GM19351 (cell line): ENCODE measurements at regions not wholly inside any gene's neighbourhood (a gene's known extent, or its start where the extent isn't known, plus 50 kb on each side); places are given as distances from the start of the nearest gene placed in this dataset.

Source experiments
- ATAC-seq: cut with Tn5 transposase; IDR thresholded peaks from one replicate; pipeline ENCODE4 v1.9.1; 2021; ENCODE audit warnings: mild to moderate bottlenecking, moderate library complexity; ENCODE audit not compliant: unreplicated experiment

GRCh38 chr18:65017372-65017760, 733.4 kb upstream of the CDH7 start:
- ATAC-seq = no peak

GRCh38 chr18:65016631-65017371, 734.0 kb upstream of the CDH7 start:
- no peak for ATAC-seq

- ATAC-seq = no peak
Observed at GRCh38 chr18:64994370-64994769, 756.4 kb upstream of the CDH7 start.

- no peak for ATAC-seq
Observed at GRCh38 chr18:64993695-64994094, 757.1 kb upstream of the CDH7 start.

DNA sequence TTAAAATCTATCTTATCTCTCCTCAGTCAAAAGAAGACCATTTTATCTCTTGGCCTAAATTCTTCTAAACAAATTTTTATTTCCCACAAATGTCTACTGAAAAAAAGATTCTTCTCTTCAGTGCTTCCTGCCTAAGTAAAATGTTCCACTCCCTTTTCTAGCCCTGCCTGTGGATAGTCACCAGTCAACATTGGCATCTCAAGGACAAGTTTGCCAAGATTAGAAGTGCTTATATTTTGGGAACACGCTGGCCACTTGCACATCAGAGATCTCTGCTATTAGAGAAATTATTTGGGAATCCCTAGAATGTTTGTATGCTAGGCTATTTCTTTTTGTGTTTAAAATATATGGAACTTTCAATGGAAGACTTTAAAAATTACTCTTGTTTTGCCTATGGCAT, 758.2 kb upstream of the CDH7 start:
- no peak for ATAC-seq

- ATAC-seq = no peak
Observed at GRCh38 chr18:64991102-64991501, 759.7 kb upstream of the CDH7 start.

DNA sequence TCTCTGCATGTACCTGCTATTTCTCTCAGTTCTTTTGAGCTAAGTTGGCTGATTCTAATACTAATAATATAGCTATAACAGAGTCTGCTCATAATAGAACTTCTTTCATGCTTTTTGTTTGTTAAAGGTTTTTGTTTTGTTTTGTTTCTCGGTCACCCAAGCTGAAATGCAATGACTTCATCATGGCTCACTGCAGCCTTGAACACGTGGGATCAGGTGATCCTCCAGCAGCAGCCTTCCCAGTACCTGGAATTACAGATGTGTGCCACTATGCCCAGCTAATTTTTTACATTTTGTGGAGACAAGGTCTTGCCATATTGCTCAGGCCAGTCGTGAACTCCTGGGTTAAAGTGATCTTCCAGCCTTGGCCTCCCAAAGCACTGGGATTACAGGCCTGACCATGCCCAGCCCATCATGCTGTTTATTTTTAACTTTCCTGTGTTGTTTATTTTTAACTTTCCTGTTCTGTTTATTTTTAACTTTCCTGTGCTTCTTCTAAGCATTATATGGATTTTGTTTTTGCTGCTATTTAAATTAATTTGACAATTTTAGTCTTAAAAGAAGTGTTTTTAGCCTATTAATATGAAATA, 763.8 kb upstream of the CDH7 start:
- no peak for ATAC-seq

- no peak for ATAC-seq
Observed at GRCh38 chr18:64983497-64984238, 767.1 kb upstream of the CDH7 start.

GRCh38 chr18:64982414-64983055, 768.3 kb upstream of the CDH7 start:
- ATAC-seq = no peak

DNA sequence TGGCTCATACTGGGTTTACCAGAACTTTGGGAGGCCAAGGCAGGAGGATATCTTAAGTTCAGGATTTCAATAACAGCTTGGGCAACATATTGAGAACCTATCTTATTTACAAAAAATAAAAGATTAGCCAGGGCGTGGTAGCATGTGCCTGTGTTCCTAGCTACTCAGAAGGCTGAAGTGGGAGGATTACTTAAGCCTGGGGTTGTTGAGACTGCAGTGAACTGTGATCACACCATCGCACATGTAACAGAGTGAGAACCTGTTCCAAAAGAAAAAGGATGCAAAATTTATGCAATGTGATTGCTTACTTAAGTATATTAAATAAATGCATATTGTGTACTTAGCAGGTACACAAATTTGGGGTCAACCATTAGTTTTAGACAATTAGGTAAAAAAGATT, 768.9 kb upstream of the CDH7 start:
- no peak for ATAC-seq

GRCh38 chr18:64979791-64980190, 771.0 kb upstream of the CDH7 start:
- ATAC-seq = no peak

GRCh38 chr18:64974391-64975125, 776.3 kb upstream of the CDH7 start:
- no peak for ATAC-seq

DNA sequence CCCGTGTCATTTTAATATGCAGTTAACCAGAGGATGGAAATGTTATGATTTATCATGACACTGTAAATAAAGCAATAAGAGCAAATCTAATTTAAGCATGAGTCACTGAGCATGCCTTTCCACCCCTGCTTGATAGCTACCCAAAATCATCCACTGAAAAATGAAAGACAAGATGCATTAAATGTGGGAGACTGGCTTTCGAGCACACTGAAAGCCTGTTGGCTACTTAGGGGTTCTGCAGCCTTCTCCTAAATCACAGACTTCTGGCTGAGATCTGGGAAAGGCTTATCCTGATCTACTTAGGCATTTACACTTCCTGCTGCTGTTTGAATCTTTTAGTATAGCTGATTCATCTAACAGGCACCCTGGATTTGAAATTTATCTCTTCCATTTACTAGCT, 778.3 kb upstream of the CDH7 start:
- no peak for ATAC-seq

GRCh38 chr18:64966667-64967066, 784.1 kb upstream of the CDH7 start:
- no peak for ATAC-seq

DNA sequence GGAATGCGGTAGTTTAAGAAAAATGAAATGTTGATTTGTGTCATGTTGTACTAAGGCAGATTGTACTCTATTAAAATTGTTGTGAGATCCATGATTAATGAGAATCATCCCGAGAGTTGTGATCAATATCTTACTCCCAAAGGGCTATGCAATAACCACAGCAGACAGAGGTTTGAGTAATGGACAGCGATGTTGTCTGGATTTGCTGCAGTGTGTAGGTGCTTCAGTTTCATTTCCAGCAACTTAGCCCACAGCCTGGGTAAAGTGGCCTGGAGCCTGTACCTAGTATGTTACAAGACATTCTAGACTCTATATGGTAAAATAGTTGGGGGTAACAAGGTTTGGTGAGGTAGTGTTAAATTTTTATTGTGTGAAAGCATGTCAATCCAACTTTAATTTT, 794.3 kb upstream of the CDH7 start:
- ATAC-seq = no peak

- ATAC-seq = no peak
Observed at GRCh38 chr18:64949885-64950284, 800.9 kb upstream of the CDH7 start.

DNA sequence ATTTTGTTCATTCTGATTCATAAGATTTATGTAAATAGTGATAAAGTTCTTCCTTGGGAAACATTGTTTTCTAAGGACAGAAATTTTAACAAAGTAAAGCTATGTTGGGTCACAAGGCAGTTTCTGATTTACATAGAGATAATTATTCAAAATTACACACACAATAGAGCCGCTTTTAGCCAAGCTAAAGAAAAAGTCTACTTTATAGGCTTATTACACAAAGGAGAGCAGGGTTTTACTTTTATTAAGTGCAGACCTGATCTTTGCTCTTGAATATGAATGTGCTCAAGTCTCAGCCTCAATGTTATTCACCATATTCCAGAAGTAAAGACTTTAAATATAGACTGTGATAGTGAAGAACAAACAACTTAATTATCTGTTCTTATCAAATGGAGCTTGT, 787.8 kb upstream of the LINC00305 start:
- ATAC-seq = no peak

GRCh38 chr18:64929036-64929435, 780.1 kb upstream of the LINC00305 start:
- ATAC-seq = no peak

- ATAC-seq = no peak
Observed at GRCh38 chr18:64919971-64920570, 771.2 kb upstream of the LINC00305 start.

GRCh38 chr18:64918851-64919250, 770.0 kb upstream of the LINC00305 start:
- no peak for ATAC-seq

DNA sequence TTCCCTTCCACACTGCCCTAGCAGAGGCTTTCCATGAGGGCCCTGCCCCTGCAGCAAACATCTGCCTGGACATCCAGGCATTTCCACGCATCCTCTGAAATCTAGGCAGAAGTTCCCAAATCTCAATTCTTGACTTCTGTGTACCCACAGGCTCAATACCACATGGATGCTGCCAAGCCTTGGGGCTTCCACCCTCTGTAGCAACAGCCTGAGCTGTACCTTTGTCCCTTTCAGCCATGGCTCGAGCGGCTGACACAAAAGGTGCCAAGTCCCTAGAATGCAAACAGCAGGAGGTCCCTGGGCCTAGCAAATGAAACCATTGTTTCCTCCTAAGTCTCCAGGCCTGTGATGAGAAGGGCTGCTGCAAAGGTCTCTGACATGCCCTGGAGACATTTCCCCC, 744.5 kb upstream of the LINC00305 start:
- no peak for ATAC-seq
